Endothelial cell of umbilical vein (primary cell): ENCODE measurements at regions not wholly inside any gene's neighbourhood (a gene's known extent, or its start where the extent isn't known, plus 50 kb on each side); places are given as distances from the start of the nearest gene placed in this dataset.
"Not testable (repeated sequence)": the region's sequence is repeated elsewhere in the genome, so short reads cannot be mapped to it uniquely, and the experiment has no call there.

Experiments used
- CTCF ChIP-seq, 2 donors: IDR thresholded peaks; 1 replicate in 1 of 2; 2 replicates in 1 of 2; pipeline ENCODE4 v1.5.1; 2011; ENCODE audit warnings: low read length in 2 of 2, mild to moderate bottlenecking in 2 of 2, moderate library complexity in 2 of 2, control low read depth in 1 of 2, inconsistent platforms in 1 of 2, low read depth in 1 of 2; ENCODE audit not compliant: insufficient read depth in 1 of 2; ENCODE audit errors: extremely low read depth in 1 of 2
- EZH2 ChIP-seq: IDR thresholded peaks from 2 replicates; pipeline ENCODE4 v1.6.1; 2012; ENCODE audit warnings: borderline replicate concordance, low read depth, mild to moderate bottlenecking, moderate library complexity, low read length, inconsistent platforms; ENCODE audit not compliant: severe bottlenecking
- FOS ChIP-seq: IDR thresholded peaks from 2 replicates; pipeline ENCODE4 v1.6.1; 2011; ENCODE audit warnings: mild to moderate bottlenecking, low read length, moderate library complexity, borderline replicate concordance; ENCODE audit not compliant: insufficient read depth
- JUN ChIP-seq: IDR thresholded peaks from 2 replicates; pipeline ENCODE4 v1.6.1; 2011; ENCODE audit warnings: borderline replicate concordance, low read depth; ENCODE audit not compliant: insufficient read length, insufficient read depth
- MYC ChIP-seq: IDR thresholded peaks from one replicate; pipeline ENCODE4 v1.6.1; 2011; ENCODE audit warnings: mild to moderate bottlenecking, low read depth, low read length
- POLR2A ChIP-seq: IDR thresholded peaks from 2 replicates; pipeline ENCODE4 v1.6.1; 2012; ENCODE audit warnings: low read depth, mild to moderate bottlenecking, control low read depth, low read length
- POLR2AphosphoS5 ChIP-seq: IDR thresholded peaks from 2 replicates; pipeline ENCODE4 v1.6.1; 2012; ENCODE audit warnings: low read depth, mild to moderate bottlenecking, control low read depth, low read length, moderate library complexity; ENCODE audit not compliant: insufficient read depth
- TF ChIP-seq, protein P1 (sequence below): IDR thresholded peaks from 2 replicates; pipeline ENCODE4 v1.6.1; 2011; ENCODE audit not compliant: insufficient read depth, insufficient read length

GRCh38 chr2:109723153-109723552 is 71.0 kb upstream of the RGPD5 start:
- not testable (repeated sequence) for TF ChIP-seq CTCF (IDR thresholded peaks at IDR 0.05; ENCODE audit: extremely low read depth in 1 of 2, insufficient read depth in 1 of 2, low read depth in 1 of 2, low read length in 2 of 2); EZH2; FOS; POLR2A; POLR2AphosphoS5; MYC; JUN
- TF ChIP-seq, protein P1, sequence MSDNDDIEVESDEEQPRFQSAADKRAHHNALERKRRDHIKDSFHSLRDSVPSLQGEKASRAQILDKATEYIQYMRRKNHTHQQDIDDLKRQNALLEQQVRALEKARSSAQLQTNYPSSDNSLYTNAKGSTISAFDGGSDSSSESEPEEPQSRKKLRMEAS: not testable (repeated sequence)
